ENCODE measurements at regions not wholly inside any gene's neighbourhood (a gene's known extent, or its start where the extent isn't known, plus 50 kb on each side); places are given as distances from the start of the nearest gene placed in this dataset.

GRCh38 chr22:49189871-49190270 lies 637.8 kb downstream of the BRD1 start:
- ATAC-seq: no peak
- Histone ChIP-seq H3K4me1 (ENCODE audit: control insufficient read depth in 1 of 2, insufficient read depth in 2 of 2, low read length in 2 of 2) (peaks cover 0 to 9% of the 10 kb centered on the region in 2 experiments; a peak in 2 of 4 replicates), H3K27me3 (ENCODE audit: insufficient read depth, low read length) (peaks cover 13% of the 10 kb centered on the region; the same call in 1 of the 2 replicates), H3K9ac (ENCODE audit: low read length) (no peak overlapping the region), H3K27ac (ENCODE audit: low read depth, low read length) (no peak overlapping the region), H3K36me3 (ENCODE audit: control insufficient read depth in 1 of 2, insufficient read depth in 2 of 2, low read length in 2 of 2) (no peaks in the 10 kb centered on the region), H4K20me1 (ENCODE audit: insufficient read depth) (no peaks in the 10 kb centered on the region), H3K79me2 (ENCODE audit: insufficient read depth, low read length) (no peaks in the 10 kb centered on the region), H3K4me2 (ENCODE audit: low read length) (no peak overlapping the region), H3K9me3 (ENCODE audit: control insufficient read depth in 1 of 2, insufficient read depth in 1 of 2, low read depth in 1 of 2, low read length in 2 of 2) (peaks cover 0 to 6% of the 10 kb centered on the region in 2 experiments; a peak in 1 of 4 replicates), H3K4me3 (replicated peaks in 1 of 2; ENCODE audit: low read depth in 1 of 2, low read length in 2 of 2) (no peak overlapping the region), H3K9me2 (ENCODE audit: insufficient read depth) (no peaks in the 10 kb centered on the region), H2AFZ (ENCODE audit: low read depth, low read length, poor library complexity, severe bottlenecking) (no peak overlapping the region)
- no peak for DNase-seq (ENCODE audit: low read depth, low spot score)
- no TSS peak for BruUV-seq (replicated peaks)
- ChIA-PET CTCF (no interaction called here), RAD21 (ENCODE audit: low non-redundant PET in 1 of 2, low total read pairs in 2 of 2, uncharacterized antibody in 2 of 2, unreplicated experiment in 2 of 2) (no interaction called here), POLR2A (no interaction called here)
- TF ChIP-seq JUND (IDR thresholded peaks at IDR 0.05): no peak
- TF ChIP-seq SRF (IDR thresholded peaks at IDR 0.05; ENCODE audit: low read depth): no peak
- no peak for TF ChIP-seq POLR2A (IDR thresholded peaks at IDR 0.05; ENCODE audit: borderline replicate concordance, extremely low read depth, insufficient read depth, insufficient read length)
- no peak for TF ChIP-seq CTCF (IDR thresholded peaks at IDR 0.05 in 2 of 3, conservative IDR thresholded peaks at IDR 0.05 in 1 of 3; ENCODE audit: borderline replicate concordance in 1 of 3, insufficient read depth in 1 of 3, low read depth in 2 of 3, low read length in 2 of 3)
- no peak for TF ChIP-seq YY1 (IDR thresholded peaks at IDR 0.05; ENCODE audit: extremely low read depth, insufficient replicate concordance, low read depth, low read length)
- no peak for TF ChIP-seq RAD21 (IDR thresholded peaks at IDR 0.05; ENCODE audit: low read depth)
- TF ChIP-seq EGR1 (IDR thresholded peaks at IDR 0.05; ENCODE audit: low read depth): no peak
- TF ChIP-seq EZH2 (IDR thresholded peaks at IDR 0.05): no peak
- no peak for TF ChIP-seq REST (IDR thresholded peaks at IDR 0.05; ENCODE audit: low read depth)
- TF ChIP-seq SP1 (IDR thresholded peaks at IDR 0.05; ENCODE audit: low read depth): no peak
- TF ChIP-seq ZFX (IDR thresholded peaks at IDR 0.05): no peak
- no peak for TF ChIP-seq CEBPB (IDR thresholded peaks at IDR 0.05; ENCODE audit: low read depth)
- TF ChIP-seq ATF3 (IDR thresholded peaks at IDR 0.05): no peak
- no peak for TF ChIP-seq ZNF274 (IDR thresholded peaks at IDR 0.05; ENCODE audit: low read depth, low read length)
- TF ChIP-seq SIN3A (IDR thresholded peaks at IDR 0.05; ENCODE audit: low read depth): no peak
- intact Hi-C loops (cut with micrococcal nuclease): no loop called here
